IMR-90 (cell line): ENCODE measurements at regions not wholly inside any gene's neighbourhood (a gene's known extent, or its start where the extent isn't known, plus 50 kb on each side); places are given as distances from the start of the nearest gene placed in this dataset.

Experiments used
- ATAC-seq: fragments of 200-7000 bp; cut with Tn5 transposase; 2 replicates; pipeline ENCODE4 v1.9.1; 2020; ENCODE audit warnings: low read depth, mild to moderate bottlenecking, moderate library complexity
- BruUV-seq: library from RNA; stranded (reverse); fragments of 400-500 nt; replicated peaks from 2 replicates; lab custom pipeline; 2021; lab: Mats Ljungman, UMichigan
- CTCF ChIA-PET: fragments of 300-600 bp; formaldehyde crosslinking; extraction: SDS; loops from one replicate; lab custom pipeline; 2021; ENCODE audit warnings: antibody characterized with exemption; lab: Yijun Ruan, JAX
- POLR2A ChIA-PET: fragments of 300-600 bp; sonication (Branson Sonifier 250); formaldehyde crosslinking; loops from one replicate; lab custom pipeline; 2022; ENCODE audit warnings: antibody characterized with exemption; ENCODE audit not compliant: unreplicated experiment; lab: Charles Lee
- DNase-seq: peaks from one replicate; pipeline ENCODE4 v3.0.0; 2013
- H2AFZ ChIP-seq: replicated peaks from 2 replicates; pipeline ENCODE3; 2013; ENCODE audit warnings: low read length, mild to moderate bottlenecking; ENCODE audit not compliant: poor library complexity
- H2AK5ac ChIP-seq: 2 replicates; pipeline ENCODE4 v1.6.1; 2013; ENCODE audit warnings: low read depth, low read length, inconsistent platforms
- H2AK9ac ChIP-seq: replicated peaks from 2 replicates; pipeline ENCODE3; 2013; ENCODE audit warnings: mild to moderate bottlenecking, low read depth, low read length, moderate library complexity; ENCODE audit not compliant: poor library complexity
- H2BK120ac ChIP-seq: 2 replicates; pipeline ENCODE4 v1.6.1; 2013; ENCODE audit warnings: low read depth, low read length, inconsistent platforms
- H2BK15ac ChIP-seq: 3 replicates; pipeline ENCODE4 v1.6.1; 2013; ENCODE audit warnings: low read depth, low read length, inconsistent platforms
- H2BK20ac ChIP-seq: 2 replicates; pipeline ENCODE4 v1.6.1; 2013; ENCODE audit warnings: low read depth, mild to moderate bottlenecking, inconsistent platforms, low read length, moderate library complexity
- H2BK5ac ChIP-seq: 2 replicates; pipeline ENCODE4 v1.6.1; 2013; ENCODE audit warnings: mild to moderate bottlenecking, low read depth, low read length, inconsistent platforms; ENCODE audit not compliant: poor library complexity, severe bottlenecking
- H3K14ac ChIP-seq: replicated peaks from 2 replicates; pipeline ENCODE4 v1.6.1; 2013; ENCODE audit warnings: low read depth, low read length, inconsistent platforms
- H3K18ac ChIP-seq: 2 replicates; pipeline ENCODE4 v1.6.1; 2013; ENCODE audit warnings: low read depth, low read length, control low read depth
- H3K23ac ChIP-seq: 2 replicates; pipeline ENCODE4 v1.6.1; 2013; ENCODE audit warnings: low read depth, low read length, inconsistent platforms
- H3K27ac ChIP-seq: 2 replicates; pipeline ENCODE4 v1.5.1; 2013; ENCODE audit warnings: mild to moderate bottlenecking, control low read depth, low read length; ENCODE audit not compliant: insufficient read depth
- H3K27me3 ChIP-seq: 2 replicates; pipeline ENCODE4 v1.6.1; 2013; ENCODE audit warnings: low read length; ENCODE audit not compliant: control insufficient read depth, insufficient read depth
- H3K36me3 ChIP-seq: 2 replicates; pipeline ENCODE4 v1.6.1; 2013; ENCODE audit warnings: low read length, mixed read lengths; ENCODE audit not compliant: control insufficient read depth, insufficient read depth
- H3K4ac ChIP-seq: 2 replicates; pipeline ENCODE4 v1.6.1; 2013; ENCODE audit warnings: low read depth, low read length, inconsistent platforms
- H3K4me1 ChIP-seq: 2 replicates; pipeline ENCODE4 v1.6.1; 2013; ENCODE audit warnings: low read length, mixed read lengths; ENCODE audit not compliant: control insufficient read depth, insufficient read depth
- H3K4me2 ChIP-seq: 2 replicates; pipeline ENCODE4 v1.6.1; 2013; ENCODE audit warnings: low read depth, mild to moderate bottlenecking, control low read depth, low read length, moderate library complexity
- H3K4me3 ChIP-seq: 2 replicates; pipeline ENCODE4 v1.5.1; 2013; ENCODE audit warnings: low read depth, mild to moderate bottlenecking, control low read depth, low read length, moderate library complexity; ENCODE audit not compliant: insufficient read depth
- H3K56ac ChIP-seq: 2 replicates; pipeline ENCODE4 v1.6.1; 2013; ENCODE audit warnings: low read length, inconsistent platforms; ENCODE audit not compliant: insufficient read depth; ENCODE audit errors: extremely low read depth
- H3K79me1 ChIP-seq, 2 experiments: 2 replicates each; pipeline ENCODE4 v1.6.1; 2013; ENCODE audit warnings: low read length in 2 of 2, inconsistent platforms in 1 of 2, low read depth in 1 of 2
- H3K9ac ChIP-seq: 2 replicates; pipeline ENCODE4 v1.6.1; 2013; ENCODE audit warnings: low read depth, low read length, control low read depth
- H3K9me1 ChIP-seq: 2 replicates; pipeline ENCODE4 v1.6.1; 2013; ENCODE audit warnings: low read length, inconsistent platforms; ENCODE audit not compliant: insufficient read depth
- H3K9me3 ChIP-seq: 2 replicates; pipeline ENCODE4 v1.6.1; 2013; ENCODE audit warnings: low read length; ENCODE audit not compliant: control insufficient read depth, insufficient read depth
- H4K20me1 ChIP-seq: 2 replicates; pipeline ENCODE4 v1.6.1; 2013; ENCODE audit warnings: low read length, inconsistent platforms; ENCODE audit not compliant: insufficient read depth
- H4K5ac ChIP-seq: 2 replicates; pipeline ENCODE4 v1.6.1; 2013; ENCODE audit warnings: mild to moderate bottlenecking, low read depth, low read length, control low read depth
- H4K8ac ChIP-seq, 2 experiments: 2 replicates each; pipeline ENCODE4 v1.6.1; 2013; ENCODE audit warnings: low read depth in 2 of 2, low read length in 2 of 2, control low read depth in 1 of 2, inconsistent platforms in 1 of 2
- H4K91ac ChIP-seq: 2 replicates; pipeline ENCODE4 v1.6.1; 2013; ENCODE audit warnings: low read depth, low read length, inconsistent platforms; ENCODE audit not compliant: insufficient read depth
- BHLHE40 ChIP-seq: fragments of 150-350 bp; IDR thresholded peaks from 2 replicates; pipeline ENCODE4 v1.6.1; 2016; ENCODE audit warnings: mild to moderate bottlenecking, low read depth, low read length
- CEBPB ChIP-seq: IDR thresholded peaks from 2 replicates; pipeline ENCODE4 v1.6.1; 2012; ENCODE audit warnings: low read depth, low read length, improper control_type of control experiment
- MAFK ChIP-seq: IDR thresholded peaks from 2 replicates; pipeline ENCODE4 v1.6.1; 2012; ENCODE audit warnings: low read depth, low read length, improper control_type of control experiment
- MAZ ChIP-seq: IDR thresholded peaks from 2 replicates; pipeline ENCODE4 v1.6.1; 2012; ENCODE audit warnings: low read depth, mild to moderate bottlenecking, low read length, improper control_type of control experiment, moderate library complexity, borderline replicate concordance
- NFE2L2 ChIP-seq: fragments of 150-350 bp; IDR thresholded peaks from 2 replicates; pipeline ENCODE4 v1.6.1; 2016; ENCODE audit warnings: low read depth, mild to moderate bottlenecking, low read length
- RFX5 ChIP-seq: IDR thresholded peaks from 2 replicates; pipeline ENCODE4 v1.8.0; 2012; ENCODE audit warnings: low read depth, mild to moderate bottlenecking, low read length, moderate library complexity
- SMC3 ChIP-seq: fragments of 150-350 bp; IDR thresholded peaks from 2 replicates; pipeline ENCODE4 v1.6.1; 2016; ENCODE audit warnings: low read depth, mild to moderate bottlenecking, antibody characterized with exemption, low read length, moderate library complexity
- WGBS, 2 experiments: methylation state at CpG; one replicate each; pipeline versions ENCODE4 v1.1.5 to v1.1.7; 2013; ENCODE audit warnings: missing lambda C conversion rate in 2 of 2; ENCODE audit not compliant: insufficient read length in 1 of 2; ENCODE audit errors: extremely low coverage in 2 of 2; 5-methylcytosine and 5-hydroxymethylcytosine counted together
- dilution Hi-C: fragments of 300-500 bp; cut with HindIII; formaldehyde crosslinking; loops from one replicate; pipeline ENCODE4 v1.14.3; 2018; ENCODE audit warnings: low sequenced_read_pairs; ENCODE audit not compliant: unreplicated experiment
- in situ Hi-C: fragments of 300-500 bp; cut with MboI; formaldehyde crosslinking; loops from 3 replicates; pipeline ENCODE4 v1.14.3; 2019; ENCODE audit warnings: low sequenced_read_pairs, inconsistent platforms, mixed read lengths
- intact Hi-C: fragments of 100-400 bp; cut with micrococcal nuclease; formaldehyde crosslinking; loops from 2 replicates; pipeline ENCODE4 v1.10.0; 2022
- TF ChIP-seq, protein P1 (sequence below): fragments of 150-350 bp; IDR thresholded peaks from 2 replicates; pipeline ENCODE4 v1.6.1; 2017; ENCODE audit warnings: mild to moderate bottlenecking, antibody characterized with exemption, low read length, low read depth
- TF ChIP-seq, protein P2 (sequence below): conservative IDR thresholded peaks from 2 replicates; pipeline ENCODE4 v1.5.1; 2012; ENCODE audit warnings: mild to moderate bottlenecking, low read depth, low read length, improper control_type of control experiment

DNA sequence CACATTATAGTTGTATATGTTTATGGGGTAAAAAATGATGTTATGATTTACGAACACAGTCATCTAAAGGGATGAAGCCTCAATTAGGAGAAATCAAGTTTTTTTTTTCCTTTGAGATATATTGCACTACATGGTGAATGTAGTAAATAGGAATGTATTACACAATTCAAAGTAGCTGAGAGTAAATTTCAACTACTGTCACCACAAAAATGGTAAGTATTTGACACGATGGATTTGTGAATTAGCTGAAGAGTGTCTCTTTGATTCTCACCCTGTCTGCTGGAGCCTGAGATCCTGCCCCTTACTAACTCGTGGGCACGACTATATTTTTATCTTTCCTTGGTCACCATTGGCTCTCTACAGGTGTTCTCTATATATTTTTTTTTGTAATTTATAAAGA lies 540.4 kb upstream of the DSEL start:
- Histone ChIP-seq H3K79me1 (no peaks in the 10 kb centered on the region), H2AFZ (no peak overlapping the region), H3K14ac (no peak overlapping the region), H4K5ac (no peak overlapping the region), H3K27ac (no peak overlapping the region), H4K91ac (no peak overlapping the region), H2BK5ac (no peak overlapping the region), H2BK20ac (no peak overlapping the region), H2BK120ac (no peak overlapping the region), H4K8ac (no peak overlapping the region), H3K56ac (no peak overlapping the region), H3K36me3 (no peaks in the 10 kb centered on the region), H2AK5ac (no peak overlapping the region), H3K9me1 (no peaks in the 10 kb centered on the region), H3K18ac (peak overlapping the region; percentile 59; the same call in 1 of the 2 replicates), H3K4me2 (0 out of 2 replicates have a peak overlapping the region, but pooled peaks have one; percentile 37), H3K9ac (no peak overlapping the region), H3K27me3 (no peaks in the 10 kb centered on the region), H3K23ac (no peak overlapping the region), H3K9me3 (no peaks in the 10 kb centered on the region), H3K4ac (no peak overlapping the region), H3K4me1 (0 out of 2 replicates have a peak, but pooled peaks cover 1% of the 10 kb centered on the region), H4K20me1 (no peaks in the 10 kb centered on the region), H3K4me3 (no peak overlapping the region), H2AK9ac (no peak overlapping the region), H2BK15ac (no peak overlapping the region)
- ATAC-seq (no peak; the same call in 1 of the 2 replicates), DNase-seq (peak; percentile 8)
- dilution Hi-C loops (no loop called here), intact Hi-C loops (no loop called here), in situ Hi-C loops (no loop called here)
- BruUV-seq, result no TSS peak
- no CpG with 5 or more reads among the region's 4 CpGs for WGBS, 2 experiments
- ChIA-PET CTCF (no interaction called here), POLR2A (no interaction called here)
- TF ChIP-seq CEBPB (peak; percentile 56; the same call in 1 of the 2 replicates), BHLHE40 (no peak), MAFK (no peak), SMC3 (no peak), NFE2L2 (no peak), RFX5 (no peak), MAZ (no peak)
- TF ChIP-seq, protein P1, sequence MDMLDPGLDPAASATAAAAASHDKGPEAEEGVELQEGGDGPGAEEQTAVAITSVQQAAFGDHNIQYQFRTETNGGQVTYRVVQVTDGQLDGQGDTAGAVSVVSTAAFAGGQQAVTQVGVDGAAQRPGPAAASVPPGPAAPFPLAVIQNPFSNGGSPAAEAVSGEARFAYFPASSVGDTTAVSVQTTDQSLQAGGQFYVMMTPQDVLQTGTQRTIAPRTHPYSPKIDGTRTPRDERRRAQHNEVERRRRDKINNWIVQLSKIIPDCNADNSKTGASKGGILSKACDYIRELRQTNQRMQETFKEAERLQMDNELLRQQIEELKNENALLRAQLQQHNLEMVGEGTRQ, result no peak
- TF ChIP-seq, protein P2, sequence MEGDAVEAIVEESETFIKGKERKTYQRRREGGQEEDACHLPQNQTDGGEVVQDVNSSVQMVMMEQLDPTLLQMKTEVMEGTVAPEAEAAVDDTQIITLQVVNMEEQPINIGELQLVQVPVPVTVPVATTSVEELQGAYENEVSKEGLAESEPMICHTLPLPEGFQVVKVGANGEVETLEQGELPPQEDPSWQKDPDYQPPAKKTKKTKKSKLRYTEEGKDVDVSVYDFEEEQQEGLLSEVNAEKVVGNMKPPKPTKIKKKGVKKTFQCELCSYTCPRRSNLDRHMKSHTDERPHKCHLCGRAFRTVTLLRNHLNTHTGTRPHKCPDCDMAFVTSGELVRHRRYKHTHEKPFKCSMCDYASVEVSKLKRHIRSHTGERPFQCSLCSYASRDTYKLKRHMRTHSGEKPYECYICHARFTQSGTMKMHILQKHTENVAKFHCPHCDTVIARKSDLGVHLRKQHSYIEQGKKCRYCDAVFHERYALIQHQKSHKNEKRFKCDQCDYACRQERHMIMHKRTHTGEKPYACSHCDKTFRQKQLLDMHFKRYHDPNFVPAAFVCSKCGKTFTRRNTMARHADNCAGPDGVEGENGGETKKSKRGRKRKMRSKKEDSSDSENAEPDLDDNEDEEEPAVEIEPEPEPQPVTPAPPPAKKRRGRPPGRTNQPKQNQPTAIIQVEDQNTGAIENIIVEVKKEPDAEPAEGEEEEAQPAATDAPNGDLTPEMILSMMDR, result no peak
